ENCODE measurements at regions not wholly inside any gene's neighbourhood (a gene's known extent, or its start where the extent isn't known, plus 50 kb on each side); places are given as distances from the start of the nearest gene placed in this dataset.

GRCh38 chr3:184632551-184633236, 71.1 kb downstream of the EPHB3 start:
- no peak overlapping the region for H3K4me3 ChIP-seq (ENCODE audit: low read depth, low read length)
- no peak for DNase-seq (ENCODE audit: low read depth)

More at GRCh38 chr3:184632551-184633236, 71.1 kb downstream of the EPHB3 start:
- TF ChIP-seq, protein P1, sequence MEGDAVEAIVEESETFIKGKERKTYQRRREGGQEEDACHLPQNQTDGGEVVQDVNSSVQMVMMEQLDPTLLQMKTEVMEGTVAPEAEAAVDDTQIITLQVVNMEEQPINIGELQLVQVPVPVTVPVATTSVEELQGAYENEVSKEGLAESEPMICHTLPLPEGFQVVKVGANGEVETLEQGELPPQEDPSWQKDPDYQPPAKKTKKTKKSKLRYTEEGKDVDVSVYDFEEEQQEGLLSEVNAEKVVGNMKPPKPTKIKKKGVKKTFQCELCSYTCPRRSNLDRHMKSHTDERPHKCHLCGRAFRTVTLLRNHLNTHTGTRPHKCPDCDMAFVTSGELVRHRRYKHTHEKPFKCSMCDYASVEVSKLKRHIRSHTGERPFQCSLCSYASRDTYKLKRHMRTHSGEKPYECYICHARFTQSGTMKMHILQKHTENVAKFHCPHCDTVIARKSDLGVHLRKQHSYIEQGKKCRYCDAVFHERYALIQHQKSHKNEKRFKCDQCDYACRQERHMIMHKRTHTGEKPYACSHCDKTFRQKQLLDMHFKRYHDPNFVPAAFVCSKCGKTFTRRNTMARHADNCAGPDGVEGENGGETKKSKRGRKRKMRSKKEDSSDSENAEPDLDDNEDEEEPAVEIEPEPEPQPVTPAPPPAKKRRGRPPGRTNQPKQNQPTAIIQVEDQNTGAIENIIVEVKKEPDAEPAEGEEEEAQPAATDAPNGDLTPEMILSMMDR (IDR thresholded peaks at IDR 0.05; ENCODE audit: low read depth, low read length, missing control alignments): no peak

Data from GM12864 (cell line).